ENCODE measurements at regions not wholly inside any gene's neighbourhood (a gene's known extent, or its start where the extent isn't known, plus 50 kb on each side); places are given as distances from the start of the nearest gene placed in this dataset.

DNA sequence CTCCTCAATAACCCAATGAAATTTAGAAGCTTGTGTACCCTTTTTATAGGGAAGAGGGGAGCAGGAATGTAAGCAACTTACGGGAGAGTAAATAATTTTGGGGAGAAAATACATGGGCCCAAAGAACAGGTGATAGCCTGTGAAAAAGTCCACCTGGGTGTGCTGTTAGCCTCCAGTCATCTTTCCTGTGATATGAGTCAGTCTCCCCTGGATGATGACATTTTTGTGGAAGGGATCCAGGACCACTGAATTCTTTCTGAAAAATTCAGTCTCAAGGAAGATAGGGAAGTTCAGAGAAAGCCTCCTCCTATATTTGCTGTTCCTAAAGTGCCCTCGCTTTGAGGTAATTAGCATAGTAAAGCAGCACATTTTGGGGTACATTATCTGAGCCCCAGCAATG, 149.8 kb downstream of the SQOR start:
- TF ChIP-seq, protein P1, sequence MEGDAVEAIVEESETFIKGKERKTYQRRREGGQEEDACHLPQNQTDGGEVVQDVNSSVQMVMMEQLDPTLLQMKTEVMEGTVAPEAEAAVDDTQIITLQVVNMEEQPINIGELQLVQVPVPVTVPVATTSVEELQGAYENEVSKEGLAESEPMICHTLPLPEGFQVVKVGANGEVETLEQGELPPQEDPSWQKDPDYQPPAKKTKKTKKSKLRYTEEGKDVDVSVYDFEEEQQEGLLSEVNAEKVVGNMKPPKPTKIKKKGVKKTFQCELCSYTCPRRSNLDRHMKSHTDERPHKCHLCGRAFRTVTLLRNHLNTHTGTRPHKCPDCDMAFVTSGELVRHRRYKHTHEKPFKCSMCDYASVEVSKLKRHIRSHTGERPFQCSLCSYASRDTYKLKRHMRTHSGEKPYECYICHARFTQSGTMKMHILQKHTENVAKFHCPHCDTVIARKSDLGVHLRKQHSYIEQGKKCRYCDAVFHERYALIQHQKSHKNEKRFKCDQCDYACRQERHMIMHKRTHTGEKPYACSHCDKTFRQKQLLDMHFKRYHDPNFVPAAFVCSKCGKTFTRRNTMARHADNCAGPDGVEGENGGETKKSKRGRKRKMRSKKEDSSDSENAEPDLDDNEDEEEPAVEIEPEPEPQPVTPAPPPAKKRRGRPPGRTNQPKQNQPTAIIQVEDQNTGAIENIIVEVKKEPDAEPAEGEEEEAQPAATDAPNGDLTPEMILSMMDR (IDR thresholded peaks at IDR 0.05) = no peak
- TF ChIP-seq POLR2A (IDR thresholded peaks at IDR 0.05) = no peak

All from body of pancreas (tissue), 4 donors.